Fibroblast of gingiva (primary cell): ENCODE measurements at regions not wholly inside any gene's neighbourhood (a gene's known extent, or its start where the extent isn't known, plus 50 kb on each side); places are given as distances from the start of the nearest gene placed in this dataset.
"Not testable (repeated sequence)": the region's sequence is repeated elsewhere in the genome, so short reads cannot be mapped to it uniquely, and the experiment has no call there.

Source experiments
- DNase-seq: peaks from one replicate; pipeline ENCODE4 v3.0.0-alpha.2; 2011; ENCODE audit warnings: low read depth

DNA sequence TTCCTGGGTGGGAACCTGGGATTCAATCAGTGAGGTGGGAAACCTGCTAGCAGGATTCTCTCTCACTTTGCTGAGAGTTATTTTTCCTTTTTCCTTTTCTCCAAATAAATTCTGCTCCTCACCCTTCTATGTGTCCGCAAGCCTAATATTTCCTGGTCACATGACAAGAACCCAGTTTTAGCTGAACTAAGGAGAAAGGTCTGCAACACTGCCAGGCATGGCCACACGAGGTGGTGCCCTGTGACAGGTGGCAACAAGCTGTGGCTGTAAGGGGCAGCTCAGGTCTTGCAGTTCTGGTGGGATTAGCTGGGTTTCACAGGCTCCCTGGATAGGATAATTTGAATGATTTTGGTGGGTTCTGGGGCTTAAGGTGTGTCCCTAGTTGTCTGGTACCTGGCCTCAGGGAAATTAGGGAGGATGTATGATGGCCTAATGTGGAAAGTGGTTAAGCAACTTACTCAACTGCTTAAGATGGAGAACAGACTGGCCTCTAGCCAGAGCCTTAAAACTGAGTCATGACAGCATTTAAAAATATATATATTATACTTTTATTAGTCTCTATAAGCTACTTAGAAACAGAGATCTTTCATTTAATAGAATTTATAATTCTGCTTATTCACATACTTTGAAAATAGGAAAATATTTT lies 215.0 kb downstream of the IL15 start:
- DNase-seq: no peak

DNA sequence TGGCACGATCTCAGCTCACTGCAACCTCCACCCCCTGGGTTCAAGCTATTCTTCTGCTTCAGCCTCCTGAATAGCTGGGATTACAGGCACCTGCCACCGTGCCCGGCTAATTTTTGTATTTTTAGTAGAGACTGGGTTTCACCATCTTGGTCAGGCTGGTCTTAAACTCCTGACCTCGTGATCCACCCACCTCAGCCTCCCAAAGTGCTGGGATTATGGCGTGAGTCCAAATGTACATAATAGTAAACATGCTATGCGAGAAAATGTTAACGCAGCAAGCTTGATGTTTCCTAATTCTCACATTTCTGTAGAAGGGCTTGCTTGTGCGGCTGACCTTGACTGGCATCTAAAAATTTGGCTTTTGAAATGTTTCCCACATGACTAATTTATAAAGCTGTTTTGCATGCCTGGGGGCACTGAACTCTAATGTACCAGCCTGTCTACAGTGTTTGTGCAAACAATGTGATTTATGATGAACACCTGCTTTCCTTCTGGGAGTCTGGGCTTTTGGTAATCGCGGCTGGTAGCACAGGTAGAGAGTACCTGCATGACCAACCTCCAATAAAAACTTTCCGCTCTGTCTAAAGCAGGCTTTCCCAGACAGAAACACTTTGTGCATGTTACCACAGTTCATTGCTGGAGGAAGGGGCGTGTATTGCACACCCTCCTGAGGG lies 216.8 kb downstream of the IL15 start:
- DNase-seq: peak; percentile 10

DNA sequence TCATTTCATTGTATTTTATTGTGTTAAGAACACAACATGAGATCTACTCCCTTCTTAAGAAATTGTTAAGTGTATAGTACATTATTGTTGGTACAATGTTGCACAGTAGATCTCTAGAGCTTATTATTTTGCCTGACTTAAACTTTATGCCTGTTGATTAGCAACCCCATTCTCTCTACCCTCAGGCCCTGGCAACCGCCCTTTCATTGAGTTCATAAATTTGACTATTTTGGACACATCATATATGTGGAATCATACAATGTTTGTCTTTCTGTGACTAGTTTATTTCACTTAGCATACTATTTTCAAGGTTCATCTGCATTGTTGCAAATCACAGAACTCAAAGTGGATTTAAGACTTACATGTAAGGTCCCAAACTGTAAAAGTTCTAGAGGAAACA lies 222.1 kb downstream of the IL15 start:
- DNase-seq: no peak

DNA sequence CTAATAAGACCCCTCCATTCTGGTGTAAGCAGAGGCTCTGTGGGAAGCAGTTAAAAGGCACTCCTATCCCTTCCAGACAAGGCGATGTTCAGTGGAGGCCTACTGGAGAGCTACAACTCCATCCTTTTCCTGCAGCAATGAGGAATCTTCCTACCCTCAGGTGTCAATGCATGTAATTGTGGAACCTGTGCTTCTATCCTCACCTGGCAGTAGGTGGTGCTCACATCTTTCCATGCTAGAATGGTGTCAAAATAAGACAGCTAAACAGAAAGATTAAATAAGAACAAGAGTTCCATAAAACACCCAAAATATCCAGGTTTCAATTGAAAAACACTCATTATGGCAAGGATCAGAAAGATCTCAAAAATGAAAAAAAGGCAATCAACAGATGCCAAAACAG lies 224.6 kb downstream of the IL15 start:
- DNase-seq: no peak

DNA sequence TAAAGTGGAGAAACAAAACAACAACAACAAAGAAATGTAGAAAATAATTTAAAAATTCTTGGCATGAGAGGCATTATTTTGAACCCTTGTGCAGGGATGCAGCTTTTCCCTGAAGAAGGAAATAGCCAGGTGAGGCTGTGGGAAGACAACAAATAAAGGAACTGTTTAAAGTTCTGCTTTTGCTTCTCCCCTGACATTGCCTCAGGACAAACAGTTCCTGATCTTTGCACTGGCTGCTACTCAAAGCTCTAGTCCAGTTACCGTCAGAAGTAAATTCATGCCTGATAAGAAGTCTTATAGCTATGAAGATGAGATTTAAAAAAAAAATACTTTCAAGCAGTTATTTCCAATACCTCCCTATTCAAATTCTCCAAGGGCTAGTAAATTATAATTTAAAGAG lies 233.8 kb downstream of the IL15 start:
- DNase-seq: no peak

DNA sequence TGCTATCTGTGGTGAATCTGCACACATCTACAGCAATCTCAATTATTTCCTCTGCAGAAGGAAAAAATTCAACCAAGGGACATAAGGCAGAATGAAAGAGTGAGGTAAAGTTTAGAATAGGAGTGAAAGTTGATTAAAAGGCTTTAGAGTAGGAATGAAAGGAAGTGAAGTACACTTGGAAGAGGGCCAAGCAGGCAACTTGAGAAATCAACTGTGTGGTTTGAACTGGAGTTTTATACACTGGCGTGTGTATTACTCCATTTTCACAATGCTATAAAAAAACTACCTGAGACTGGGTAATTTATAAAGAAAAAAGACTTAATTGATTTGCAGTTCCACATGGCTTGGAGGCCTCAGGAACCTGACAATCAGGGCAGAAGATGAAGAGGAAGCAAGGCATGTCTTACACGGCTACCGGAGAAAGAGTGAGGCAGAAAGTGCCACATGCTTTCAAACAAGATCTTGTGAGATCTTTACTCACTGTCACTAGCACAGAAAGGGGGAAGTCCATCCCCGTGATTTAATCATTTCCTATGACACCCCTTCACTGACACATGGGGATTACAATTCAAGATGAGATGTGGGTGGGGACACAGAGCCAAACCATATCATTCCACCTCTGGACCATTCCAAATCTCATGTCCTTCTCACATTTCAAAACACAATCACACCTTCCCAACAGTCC lies 234.8 kb downstream of the IL15 start:
- peak; percentile 12 for DNase-seq

DNA sequence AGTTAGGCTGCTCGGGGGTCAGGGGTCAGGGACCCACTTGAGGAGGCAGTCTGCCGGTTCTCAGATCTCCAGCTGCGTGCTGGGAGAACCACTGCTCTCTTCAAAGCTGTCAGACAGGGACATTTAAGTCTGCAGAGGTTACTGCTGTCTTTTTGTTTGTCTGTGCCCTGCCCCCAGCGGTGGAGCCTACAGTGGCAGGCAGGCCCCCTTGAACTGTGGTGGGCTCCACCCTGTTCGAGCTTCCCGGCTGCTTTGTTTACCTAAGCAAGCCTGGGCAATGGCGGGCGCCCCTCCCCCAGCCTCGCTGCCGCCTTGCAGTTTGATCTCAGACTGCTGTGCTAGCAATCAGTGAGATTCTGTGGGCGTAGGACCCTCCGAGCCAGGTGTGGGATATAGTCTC lies 246.3 kb downstream of the IL15 start:
- DNase-seq: not testable (repeated sequence)

DNA sequence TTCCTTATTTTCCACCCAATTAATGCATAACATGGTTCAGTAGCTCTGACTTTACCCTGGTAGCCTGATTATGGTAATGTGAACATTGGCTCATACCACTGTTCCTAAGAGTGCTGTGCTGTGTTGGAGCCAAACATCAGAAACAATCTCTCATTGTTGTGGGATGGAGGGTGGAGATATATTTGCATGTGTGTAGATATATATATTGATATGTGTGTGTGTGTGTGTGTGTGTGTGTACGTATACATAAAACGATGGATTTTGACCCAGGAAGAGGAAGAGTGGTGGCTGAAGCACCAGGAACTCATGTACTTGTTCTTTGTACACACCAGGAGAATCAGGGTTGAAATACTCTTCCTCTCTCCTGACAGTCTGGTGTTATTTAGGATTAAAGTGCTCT lies 247.7 kb downstream of the IL15 start:
- DNase-seq: no peak

DNA sequence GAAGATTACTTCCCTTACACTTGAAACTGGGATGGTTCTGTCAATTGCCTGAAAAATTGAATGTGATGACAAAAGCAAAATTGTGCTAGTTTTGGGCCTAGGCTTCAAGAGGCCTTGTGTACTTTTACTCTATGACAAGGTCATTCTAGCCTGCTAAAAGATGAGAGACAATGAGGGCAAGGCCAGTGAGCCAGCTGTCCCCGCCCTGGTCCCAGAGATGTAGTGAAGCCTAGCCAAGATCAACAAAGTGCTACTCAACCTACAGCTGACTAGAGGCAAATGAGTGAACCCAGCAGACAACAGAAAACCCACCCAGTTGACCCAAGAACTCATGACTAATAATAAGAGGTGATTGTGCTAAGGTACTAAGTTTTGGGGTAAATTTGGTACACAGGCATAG lies 248.7 kb downstream of the IL15 start:
- no peak for DNase-seq

DNA sequence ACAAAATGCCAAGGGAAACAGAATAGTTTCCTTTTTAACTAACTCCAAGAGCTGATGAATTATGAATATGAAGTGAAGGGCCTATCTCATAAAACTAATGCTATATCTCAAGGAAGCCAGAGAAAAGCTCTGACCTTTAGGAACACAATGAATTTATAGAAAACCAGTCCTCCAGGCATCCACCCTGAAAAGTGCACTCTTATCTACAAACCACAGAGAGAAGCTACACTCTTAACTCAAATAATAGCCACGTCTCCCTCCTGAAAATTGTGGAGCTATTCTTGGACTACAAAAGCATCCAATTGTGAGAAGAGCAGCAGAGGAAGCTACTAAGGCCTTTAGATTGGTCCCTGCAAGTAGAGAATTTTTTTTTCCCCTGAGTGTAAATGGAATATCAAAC lies 253.9 kb downstream of the IL15 start:
- DNase-seq: no peak

DNA sequence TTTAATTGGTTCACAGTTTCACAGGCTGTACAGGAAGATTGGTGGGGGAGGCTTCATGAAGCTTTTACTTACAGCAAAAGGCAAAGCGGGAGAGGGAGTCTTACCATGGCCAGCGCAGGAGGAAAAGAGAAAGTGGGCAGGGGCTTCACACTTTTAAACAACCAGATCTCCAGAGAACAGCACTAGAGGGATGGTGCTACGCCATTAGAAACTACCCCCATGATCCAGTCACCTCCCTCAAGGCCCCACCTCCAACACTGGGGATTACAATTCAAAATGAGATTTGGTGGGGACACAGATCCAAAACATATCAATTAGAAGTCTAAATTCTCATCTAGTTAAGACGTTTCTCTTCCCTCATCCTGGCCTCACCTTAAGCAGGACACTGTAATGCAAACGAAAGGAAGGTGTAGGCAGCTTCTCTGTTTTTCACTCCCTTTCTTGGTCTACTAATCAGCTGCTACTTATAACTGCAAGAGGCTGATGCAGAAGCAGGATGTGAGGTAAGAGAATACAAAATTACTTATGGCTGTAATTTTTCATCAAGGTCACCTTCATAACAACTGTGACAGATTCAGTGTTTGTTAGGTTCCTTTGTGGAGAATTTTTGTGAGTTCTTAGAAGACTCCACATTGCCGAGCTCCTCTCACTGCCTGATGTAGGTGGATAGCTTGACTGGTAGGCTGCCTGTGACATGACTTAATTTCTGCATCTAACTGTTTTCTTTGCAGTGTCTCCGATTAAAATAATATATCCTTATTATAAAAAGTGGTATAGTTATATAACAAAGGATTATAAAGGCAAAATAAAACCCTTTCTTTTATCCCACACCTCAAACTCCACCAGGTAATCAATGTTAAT lies 255.1 kb downstream of the IL15 start:
- DNase-seq: no peak

DNA sequence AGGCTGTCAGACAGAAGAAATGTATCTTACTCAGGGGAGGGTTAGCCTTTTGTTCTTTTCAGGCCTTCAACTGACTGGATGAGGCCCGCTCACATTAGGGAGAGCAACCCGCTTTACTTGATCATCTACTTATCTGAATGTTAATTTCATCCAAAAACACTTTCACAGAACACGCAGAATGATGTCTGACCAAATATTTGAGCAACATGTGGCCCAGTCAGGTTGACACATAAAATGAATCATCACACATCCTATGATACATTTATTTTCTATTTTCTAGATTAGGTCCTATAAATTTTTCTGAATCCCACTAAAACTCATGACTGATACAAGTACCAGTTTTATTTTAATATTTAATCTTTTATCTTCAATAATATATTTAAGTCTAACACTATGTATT lies 260.3 kb downstream of the IL15 start:
- no peak for DNase-seq

DNA sequence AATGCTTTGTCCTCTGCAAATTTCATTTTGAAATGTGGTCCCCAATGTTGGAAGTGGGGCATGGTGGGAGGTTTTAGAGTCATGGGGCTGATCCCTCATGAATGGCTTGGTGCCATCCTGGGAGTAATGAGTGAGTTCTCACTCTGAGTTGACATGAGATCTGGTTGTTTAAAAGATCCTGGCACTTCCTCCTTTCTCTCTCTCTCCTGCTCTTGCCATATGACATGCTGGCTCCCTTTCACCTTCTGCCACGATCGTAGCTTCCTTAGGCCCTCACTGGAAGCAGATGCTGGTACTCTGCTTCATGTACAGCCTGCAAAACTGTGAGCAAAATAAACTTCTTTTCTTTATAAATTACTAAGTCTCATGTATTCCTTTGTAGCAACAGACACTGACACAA lies 262.0 kb downstream of the IL15 start:
- DNase-seq: peak; percentile 19

DNA sequence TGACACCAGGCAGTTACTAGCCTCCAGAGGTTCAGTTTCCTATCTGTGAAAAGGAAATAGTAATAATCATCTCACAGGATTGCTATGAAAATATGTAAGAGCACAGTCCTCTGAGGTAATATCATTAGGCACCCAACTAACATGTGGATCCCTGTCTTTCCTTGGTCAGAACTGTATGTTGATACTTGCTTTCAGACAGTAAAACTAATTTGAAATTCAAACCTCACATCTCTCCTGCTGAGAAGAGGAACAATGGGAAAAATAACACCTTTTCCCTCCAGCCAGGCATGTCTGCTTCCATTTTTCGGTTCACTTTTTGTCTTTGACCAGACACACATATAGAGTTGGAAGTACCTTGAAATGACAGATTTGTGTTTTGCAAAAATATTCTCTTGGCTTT lies 262.7 kb downstream of the IL15 start:
- no peak for DNase-seq

DNA sequence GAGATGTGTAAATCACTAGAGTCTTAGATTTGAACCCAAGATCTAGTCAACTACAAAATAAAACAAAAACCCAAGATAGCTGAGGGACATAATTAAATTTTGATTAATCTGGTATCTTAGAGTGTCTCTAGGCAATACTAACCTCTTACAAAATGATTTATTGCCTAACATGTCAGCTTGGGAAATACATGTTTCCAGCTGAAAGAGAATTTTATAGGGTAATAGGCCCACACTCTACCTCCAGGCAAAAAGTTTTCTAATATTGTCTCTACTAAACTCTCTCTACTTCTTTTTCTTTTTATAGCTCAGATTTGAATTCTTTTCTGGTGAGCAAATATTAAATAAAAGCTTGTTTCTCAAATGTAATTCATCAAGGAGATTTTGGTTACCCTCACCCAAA lies 263.2 kb downstream of the IL15 start:
- DNase-seq: peak; percentile 58

DNA sequence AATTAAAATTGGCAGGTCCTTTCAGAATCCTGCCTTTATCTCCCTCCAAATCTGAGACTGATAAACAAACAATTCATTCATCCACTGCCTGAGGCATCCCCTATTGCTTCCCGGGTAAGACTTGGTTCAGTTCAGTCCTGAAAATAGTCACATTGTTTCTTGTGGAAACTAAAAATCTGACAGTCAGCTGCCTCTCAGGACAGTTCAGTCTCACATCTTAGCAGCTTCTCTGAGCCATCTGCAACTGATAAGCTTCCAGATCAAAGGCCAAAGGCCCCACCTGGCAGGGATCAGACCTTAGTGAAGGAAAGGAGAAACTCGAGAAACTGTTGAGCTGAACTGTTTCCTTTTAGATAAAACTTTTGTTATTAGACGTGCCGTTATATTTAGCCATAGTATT lies 264.5 kb downstream of the IL15 start:
- no peak for DNase-seq

DNA sequence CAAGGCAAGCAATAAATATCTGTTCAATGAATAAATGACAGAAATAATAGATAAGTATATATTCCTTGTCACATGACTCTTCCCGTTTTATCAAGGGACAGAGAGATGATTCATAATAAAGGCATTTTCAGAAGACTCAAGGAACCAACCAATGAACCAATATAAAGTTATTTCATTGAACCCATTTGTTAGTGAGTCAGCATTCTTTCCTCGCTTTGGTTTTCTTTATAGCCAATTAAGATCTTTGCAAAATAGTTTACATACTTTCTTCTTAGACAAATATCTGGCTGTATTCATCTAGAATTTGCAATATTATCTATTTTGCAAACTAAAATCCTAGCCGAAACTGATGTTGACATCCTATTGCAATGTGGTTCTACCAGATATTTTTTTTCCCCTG lies 269.4 kb downstream of the IL15 start:
- peak; percentile 88 for DNase-seq

DNA sequence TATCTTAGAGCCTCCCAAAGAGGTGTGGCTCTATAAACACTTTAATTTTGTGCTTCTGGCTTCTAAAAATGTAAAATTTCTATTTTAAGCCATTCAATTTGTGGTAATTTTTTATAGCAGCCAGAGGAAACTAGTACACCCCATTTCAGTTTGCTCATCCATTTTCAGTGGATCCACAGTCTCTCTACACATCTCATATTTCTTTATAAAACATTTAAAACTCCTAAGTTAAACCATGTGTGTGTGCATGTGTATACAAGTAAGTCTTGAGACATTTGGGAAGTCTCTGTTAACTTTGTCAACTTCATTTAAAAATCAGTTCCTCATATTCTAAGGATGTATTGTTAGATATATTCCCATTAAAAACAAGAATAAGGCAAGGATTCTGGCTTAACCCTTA lies 273.2 kb downstream of the IL15 start:
- DNase-seq: peak; percentile 63

DNA sequence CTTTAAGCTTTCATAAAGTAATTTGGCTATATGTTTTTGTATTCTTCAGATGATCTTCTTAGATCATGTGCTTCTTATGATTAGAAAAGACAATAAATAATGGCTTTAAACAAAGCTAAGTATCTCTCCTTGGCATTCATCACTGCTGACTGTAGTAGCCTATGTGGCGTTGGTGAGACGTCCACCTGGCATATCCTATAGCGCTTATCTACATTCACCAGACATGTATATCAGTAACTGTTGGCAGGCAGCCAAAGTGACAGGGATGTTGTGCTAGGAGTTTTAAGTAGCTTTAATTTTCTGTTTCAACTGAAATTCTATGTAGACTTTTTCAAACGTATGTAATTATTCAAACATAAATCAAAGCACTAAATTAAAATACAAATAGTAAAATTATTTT lies 276.4 kb downstream of the IL15 start:
- DNase-seq: no peak

DNA sequence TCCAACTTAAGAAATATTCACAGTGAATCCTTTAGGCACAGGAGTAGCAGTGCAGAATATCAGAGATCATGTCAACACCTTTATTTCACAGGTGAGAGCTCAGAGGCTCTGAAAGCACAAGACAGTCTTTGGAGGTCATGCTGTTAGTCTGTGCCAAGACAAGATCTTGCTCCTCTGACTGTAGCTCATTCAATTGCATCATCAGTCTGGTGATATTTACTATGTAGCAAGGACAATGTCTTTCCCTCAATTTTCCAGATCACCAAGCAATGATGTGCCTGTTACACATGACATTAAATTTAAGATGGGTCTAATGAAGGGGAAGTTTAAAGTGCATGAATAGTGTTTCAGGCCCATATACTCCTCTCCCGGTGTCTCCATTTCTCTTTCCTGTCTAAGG lies 277.5 kb downstream of the IL15 start:
- peak; percentile 46 for DNase-seq

DNA sequence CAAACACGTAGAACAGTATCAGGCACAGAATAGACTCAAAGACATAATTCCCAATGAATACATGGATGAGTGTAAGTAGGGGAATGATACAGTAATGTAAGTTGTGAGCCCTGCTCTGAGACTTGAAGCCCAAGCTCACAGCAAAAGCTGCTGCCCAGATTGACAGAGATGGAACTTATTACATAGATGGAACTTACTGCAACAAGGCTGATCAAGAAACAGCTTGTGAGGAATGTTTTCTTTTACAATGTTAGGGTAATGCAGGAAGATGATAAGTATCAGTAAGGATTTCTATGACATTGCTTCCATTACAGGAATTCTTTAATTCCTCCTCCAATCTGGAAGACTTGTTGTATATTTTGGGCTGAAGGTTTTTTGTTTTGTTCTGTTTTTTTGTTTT lies 278.4 kb downstream of the IL15 start:
- DNase-seq: no peak

DNA sequence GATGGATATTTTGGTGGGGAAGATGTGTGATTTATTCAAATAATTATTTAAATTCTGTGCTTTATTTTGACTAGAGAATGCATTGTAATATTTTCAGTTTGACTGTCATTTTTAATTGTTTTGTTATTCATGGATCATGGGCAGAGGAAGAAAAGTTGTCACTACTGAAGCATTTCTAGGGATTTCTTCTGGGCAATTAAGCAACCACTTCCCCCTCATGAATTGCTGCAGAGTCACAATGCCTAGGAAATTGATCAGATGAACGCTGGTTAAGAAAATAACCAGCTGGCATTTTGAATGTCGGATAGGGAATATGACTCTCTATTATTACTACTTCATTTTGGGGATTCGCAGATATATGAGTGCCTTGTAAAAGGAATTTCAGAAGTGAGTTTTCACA lies 283.3 kb downstream of the IL15 start:
- DNase-seq: no peak

DNA sequence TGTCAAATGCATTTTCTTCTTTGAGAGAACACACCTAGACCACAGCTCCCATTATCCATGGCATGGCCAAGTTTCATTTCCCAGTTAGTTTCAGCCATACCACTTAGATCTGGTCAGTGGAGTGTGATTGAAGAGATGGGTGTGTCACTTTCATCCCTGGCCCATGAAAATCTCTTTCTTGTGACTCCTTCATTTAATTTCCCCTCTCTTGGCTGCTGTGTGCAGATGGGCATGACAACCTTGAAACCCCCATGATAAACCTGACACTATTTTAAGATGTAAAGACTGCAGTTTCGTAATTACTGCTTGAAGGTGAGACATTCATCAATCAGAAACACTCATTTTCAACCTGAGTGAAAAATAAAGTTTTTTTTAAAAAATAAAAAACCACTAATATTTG lies 284.9 kb downstream of the IL15 start:
- no peak for DNase-seq
